ENCODE measurements at regions not wholly inside any gene's neighbourhood (a gene's known extent, or its start where the extent isn't known, plus 50 kb on each side); places are given as distances from the start of the nearest gene placed in this dataset.

DNA sequence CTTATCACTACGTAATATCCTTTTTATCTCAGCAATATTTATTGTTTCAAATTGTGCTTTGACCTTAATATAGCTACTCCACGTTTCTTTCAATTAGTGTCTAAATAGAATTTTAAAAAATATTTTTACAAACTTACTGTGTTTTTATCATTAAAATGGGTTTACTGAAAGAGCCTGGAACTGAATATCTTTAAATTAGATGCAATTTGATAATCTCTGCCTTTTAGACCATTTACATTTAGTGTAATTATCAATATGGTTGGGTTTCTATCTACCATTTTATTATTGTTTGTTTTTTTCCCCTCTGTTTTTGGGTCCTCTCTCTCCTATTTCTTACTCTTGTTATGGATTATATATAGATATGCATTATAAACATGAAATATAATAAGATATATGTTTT, 327.8 kb downstream of the IRX2 start:
- TF ChIP-seq, protein P1, sequence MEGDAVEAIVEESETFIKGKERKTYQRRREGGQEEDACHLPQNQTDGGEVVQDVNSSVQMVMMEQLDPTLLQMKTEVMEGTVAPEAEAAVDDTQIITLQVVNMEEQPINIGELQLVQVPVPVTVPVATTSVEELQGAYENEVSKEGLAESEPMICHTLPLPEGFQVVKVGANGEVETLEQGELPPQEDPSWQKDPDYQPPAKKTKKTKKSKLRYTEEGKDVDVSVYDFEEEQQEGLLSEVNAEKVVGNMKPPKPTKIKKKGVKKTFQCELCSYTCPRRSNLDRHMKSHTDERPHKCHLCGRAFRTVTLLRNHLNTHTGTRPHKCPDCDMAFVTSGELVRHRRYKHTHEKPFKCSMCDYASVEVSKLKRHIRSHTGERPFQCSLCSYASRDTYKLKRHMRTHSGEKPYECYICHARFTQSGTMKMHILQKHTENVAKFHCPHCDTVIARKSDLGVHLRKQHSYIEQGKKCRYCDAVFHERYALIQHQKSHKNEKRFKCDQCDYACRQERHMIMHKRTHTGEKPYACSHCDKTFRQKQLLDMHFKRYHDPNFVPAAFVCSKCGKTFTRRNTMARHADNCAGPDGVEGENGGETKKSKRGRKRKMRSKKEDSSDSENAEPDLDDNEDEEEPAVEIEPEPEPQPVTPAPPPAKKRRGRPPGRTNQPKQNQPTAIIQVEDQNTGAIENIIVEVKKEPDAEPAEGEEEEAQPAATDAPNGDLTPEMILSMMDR (IDR thresholded peaks at IDR 0.05): no peak
- no peak for TF ChIP-seq POLR2A (IDR thresholded peaks at IDR 0.05)

Data from body of pancreas (tissue), 4 donors.